ENCODE measurements at regions not wholly inside any gene's neighbourhood (a gene's known extent, or its start where the extent isn't known, plus 50 kb on each side); places are given as distances from the start of the nearest gene placed in this dataset.
"Not testable (repeated sequence)": the region's sequence is repeated elsewhere in the genome, so short reads cannot be mapped to it uniquely, and the experiment has no call there.

GRCh38 chr2:130251535-130251872, 53.3 kb upstream of the TUBA3E start:
- no peak for DNase-seq (ENCODE audit: low read depth)

GRCh38 chr2:130248355-130248754, 50.1 kb upstream of the TUBA3E start:
- not testable (repeated sequence) for DNase-seq (ENCODE audit: low read depth)
